CD8-positive, alpha-beta memory T cell (primary cell): ENCODE measurements at regions not wholly inside any gene's neighbourhood (a gene's known extent, or its start where the extent isn't known, plus 50 kb on each side); places are given as distances from the start of the nearest gene placed in this dataset.
"Not testable (repeated sequence)": the region's sequence is repeated elsewhere in the genome, so short reads cannot be mapped to it uniquely, and the experiment has no call there.

Experiments used
- CTCF ChIA-PET: fragments of 350-600 bp; sonication (Branson Sonifier 250); formaldehyde crosslinking; loops from one replicate; lab custom pipeline; 2021; ENCODE audit warnings: antibody characterized with exemption; lab: Charles Lee
- POLR2A ChIA-PET: fragments of 350-600 bp; sonication (Branson Sonifier 250); formaldehyde crosslinking; loops from one replicate; lab custom pipeline; 2021; ENCODE audit warnings: antibody characterized with exemption; lab: Charles Lee
- DNase-seq, 5 donors: peaks; one replicate each; pipeline versions ENCODE4 v3.0.0 to v3.0.0-alpha.2; 2020 to 2022; ENCODE audit warnings: mixed read lengths in 1 of 5
- H3K27ac ChIP-seq: one replicate; pipeline ENCODE4 v1.7.0; 2013; ENCODE audit warnings: low read depth, mild to moderate bottlenecking, low read length, moderate library complexity
- H3K27me3 ChIP-seq: 2 replicates; pipeline ENCODE4 v1.7.0; 2013; ENCODE audit warnings: low read length, mild to moderate bottlenecking; ENCODE audit not compliant: insufficient read depth, poor library complexity, severe bottlenecking
- H3K36me3 ChIP-seq: 2 replicates; pipeline ENCODE4 v1.7.0; 2013; ENCODE audit warnings: mild to moderate bottlenecking, low read length, moderate library complexity; ENCODE audit not compliant: insufficient read depth
- H3K4me1 ChIP-seq: 2 replicates; pipeline ENCODE4 v1.7.0; 2013; ENCODE audit warnings: mild to moderate bottlenecking, low read length, moderate library complexity; ENCODE audit not compliant: insufficient read depth
- H3K4me3 ChIP-seq: 2 replicates; pipeline ENCODE4 v1.7.0; 2013; ENCODE audit warnings: mild to moderate bottlenecking, low read length
- H3K9me3 ChIP-seq: 2 replicates; pipeline ENCODE4 v1.7.0; 2013; ENCODE audit warnings: mild to moderate bottlenecking, low read length
- H3K27ac Mint-ChIP-seq, 8 donors: one replicate each; pipeline ENCODE4 v1.8.0; 2020 to 2021; ENCODE audit warnings: mixed read lengths in 8 of 8, mild to moderate bottlenecking in 6 of 8, inconsistent platforms in 3 of 8, moderate library complexity in 3 of 8
- H3K27me3 Mint-ChIP-seq, 2 donors: one replicate each; pipeline ENCODE4 v1.8.0; 2020 to 2021; ENCODE audit warnings: mixed read lengths in 2 of 2, mild to moderate bottlenecking in 1 of 2, moderate library complexity in 1 of 2
- H3K36me3 Mint-ChIP-seq, 3 donors: one replicate each; pipeline ENCODE4 v1.8.0; 2020 to 2021; ENCODE audit warnings: mixed read lengths in 3 of 3, inconsistent platforms in 1 of 3, mild to moderate bottlenecking in 1 of 3
- H3K4me1 Mint-ChIP-seq, 3 donors: one replicate each; pipeline ENCODE4 v1.8.0; 2020 to 2021; ENCODE audit warnings: mixed read lengths in 3 of 3, inconsistent platforms in 1 of 3, mild to moderate bottlenecking in 1 of 3
- H3K4me3 Mint-ChIP-seq, 7 donors: one replicate each; pipeline ENCODE4 v1.8.0; 2020 to 2021; ENCODE audit warnings: mixed read lengths in 7 of 7, mild to moderate bottlenecking in 6 of 7, moderate library complexity in 4 of 7, inconsistent platforms in 2 of 7
- H3K9me3 Mint-ChIP-seq, 5 donors: one replicate each; pipeline ENCODE4 v1.8.0; 2020 to 2022; ENCODE audit warnings: mixed read lengths in 5 of 5, mild to moderate bottlenecking in 3 of 5, moderate library complexity in 2 of 5, inconsistent platforms in 1 of 5

GRCh38 chr12:8396225-8397071, 59.3 kb upstream of the CLEC6A start:
- H3K27ac ChIP-seq, H3K4me3 ChIP-seq, H3K9me3 Mint-ChIP-seq, H3K27me3 ChIP-seq, H3K36me3 ChIP-seq, CTCF ChIA-PET, H3K4me1 ChIP-seq, H3K4me1 Mint-ChIP-seq, POLR2A ChIA-PET, H3K9me3 ChIP-seq, H3K36me3 Mint-ChIP-seq: not testable (repeated sequence)
- Mint-ChIP-seq H3K27ac (peak overlapping the region in 1 of 8 donors; percentile 57), H3K27me3 (peaks cover 3 to 43% of the 10 kb centered on the region in 2 donors), H3K4me3 (peak overlapping the region in 6 of 7 donors; percentile 38 to 87 (median 55))
- peak; percentile 56 to 72 (median 63) for DNase-seq

- H3K9me3 Mint-ChIP-seq, POLR2A ChIA-PET, DNase-seq, H3K27ac ChIP-seq, H3K9me3 ChIP-seq, H3K4me1 ChIP-seq, H3K4me1 Mint-ChIP-seq, H3K36me3 ChIP-seq, H3K27me3 ChIP-seq, CTCF ChIA-PET, H3K36me3 Mint-ChIP-seq, H3K4me3 ChIP-seq: not testable (repeated sequence)
- peak overlapping the region in 1 of 7 donors; percentile 55 for H3K4me3 Mint-ChIP-seq
- peak overlapping the region in 1 of 8 donors; percentile 78 for H3K27ac Mint-ChIP-seq
- peaks cover 3 to 38% of the 10 kb centered on the region in 2 donors for H3K27me3 Mint-ChIP-seq
These were observed 58.4 kb upstream of the CLEC6A start for GRCh38 chr12:8397378-8397777.

DNA sequence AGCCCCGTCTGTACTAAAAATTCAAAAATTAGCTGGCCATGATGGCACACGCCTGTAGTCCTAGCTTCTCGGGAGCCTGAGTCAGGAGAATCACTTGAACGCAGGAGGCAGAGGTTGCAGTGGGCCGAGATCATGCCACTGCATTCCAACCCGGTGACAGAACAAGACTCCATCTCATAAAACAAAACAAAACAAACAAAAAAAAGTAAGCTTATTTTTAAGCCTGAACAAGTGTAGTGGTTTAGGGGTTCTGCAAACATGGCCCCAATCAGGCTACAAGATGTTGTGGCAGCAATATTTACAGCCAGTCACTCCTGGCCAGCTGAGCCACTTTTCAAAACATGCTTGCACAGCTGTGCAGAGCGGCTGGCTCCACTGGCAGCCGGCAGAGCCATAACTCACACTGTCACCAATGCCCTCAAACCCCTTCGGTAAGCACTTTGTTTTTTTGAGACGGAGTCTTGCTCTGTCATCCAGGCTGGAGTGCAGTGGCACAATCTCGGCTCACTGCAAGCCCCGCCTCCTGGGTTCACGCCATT, 56.2 kb upstream of the CLEC6A start:
- H3K4me1 ChIP-seq, H3K9me3 ChIP-seq, CTCF ChIA-PET, H3K9me3 Mint-ChIP-seq, DNase-seq, H3K4me1 Mint-ChIP-seq, POLR2A ChIA-PET, H3K36me3 Mint-ChIP-seq, H3K27ac Mint-ChIP-seq, H3K27ac ChIP-seq, H3K27me3 ChIP-seq, H3K4me3 Mint-ChIP-seq, H3K4me3 ChIP-seq, H3K36me3 ChIP-seq: not testable (repeated sequence)
- peaks cover 3 to 32% of the 10 kb centered on the region in 2 donors for H3K27me3 Mint-ChIP-seq

GRCh38 chr12:8403834-8404233, 51.9 kb upstream of the CLEC6A start:
- H3K4me3 ChIP-seq, H3K4me1 Mint-ChIP-seq, H3K36me3 Mint-ChIP-seq, H3K36me3 ChIP-seq, H3K9me3 ChIP-seq, POLR2A ChIA-PET, H3K4me1 ChIP-seq, H3K4me3 Mint-ChIP-seq, H3K9me3 Mint-ChIP-seq, CTCF ChIA-PET, H3K27ac ChIP-seq, DNase-seq, H3K27me3 ChIP-seq, H3K27ac Mint-ChIP-seq: not testable (repeated sequence)
- H3K27me3 Mint-ChIP-seq = peaks cover 0 to 18% of the 10 kb centered on the region in 2 donors

- H3K9me3 ChIP-seq, DNase-seq, H3K4me1 ChIP-seq, H3K36me3 ChIP-seq, H3K9me3 Mint-ChIP-seq, H3K4me1 Mint-ChIP-seq, CTCF ChIA-PET, H3K4me3 Mint-ChIP-seq, H3K4me3 ChIP-seq, H3K27me3 ChIP-seq, H3K36me3 Mint-ChIP-seq, H3K27ac Mint-ChIP-seq, H3K27ac ChIP-seq, POLR2A ChIA-PET: not testable (repeated sequence)
- H3K27me3 Mint-ChIP-seq = peaks cover 0 to 13% of the 10 kb centered on the region in 2 donors
These were observed 51.4 kb upstream of the CLEC6A start for GRCh38 chr12:8404341-8404740.
